GM19351 (cell line): ENCODE measurements at regions not wholly inside any gene's neighbourhood (a gene's known extent, or its start where the extent isn't known, plus 50 kb on each side); places are given as distances from the start of the nearest gene placed in this dataset.
"Not testable (repeated sequence)": the region's sequence is repeated elsewhere in the genome, so short reads cannot be mapped to it uniquely, and the experiment has no call there.

ENCODE experiments used
- ATAC-seq: cut with Tn5 transposase; IDR thresholded peaks from one replicate; pipeline ENCODE4 v1.9.1; 2021; ENCODE audit warnings: mild to moderate bottlenecking, moderate library complexity; ENCODE audit not compliant: unreplicated experiment

- ATAC-seq = peak; percentile 54
These were observed 81.4 kb upstream of the ACSL1 start for GRCh38 chr4:184907216-184907615.

DNA sequence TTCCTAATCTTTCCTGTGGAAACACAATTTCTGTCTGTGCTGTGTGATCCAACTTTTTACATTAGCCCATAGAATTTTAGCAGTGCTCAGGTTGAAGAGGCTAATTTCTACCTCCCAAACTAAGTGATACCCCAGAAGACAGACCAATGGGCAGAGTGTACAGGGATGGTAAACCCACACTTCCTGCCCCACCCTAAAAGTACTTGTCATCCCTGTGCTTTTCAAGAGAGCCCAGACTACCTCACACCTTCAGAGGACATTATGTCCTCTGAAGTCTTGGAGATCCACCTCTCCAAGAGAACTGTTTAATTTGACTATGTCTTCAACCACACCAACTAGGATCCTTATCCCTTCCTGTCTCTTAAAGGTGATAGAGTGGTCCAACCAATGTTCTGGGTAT, 82.0 kb upstream of the ACSL1 start:
- no peak for ATAC-seq

DNA sequence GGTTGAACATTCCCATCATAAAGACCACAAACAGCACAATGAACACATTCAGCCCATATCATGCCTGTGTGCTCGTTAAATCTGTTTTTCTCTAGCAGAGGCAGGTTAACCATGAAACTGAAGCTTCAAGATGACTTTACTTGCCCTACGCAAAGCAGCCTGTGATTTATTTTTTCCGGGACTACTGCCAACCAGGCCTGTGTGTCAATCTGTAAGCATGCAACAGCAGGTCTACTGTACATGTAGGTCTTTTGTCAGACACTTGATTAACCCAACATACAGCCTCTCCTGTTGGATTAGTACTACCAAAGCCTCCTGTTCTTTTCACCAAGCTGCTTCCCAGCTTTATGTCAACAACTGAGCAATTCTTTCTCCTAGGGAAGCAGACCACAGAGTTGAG, 85.5 kb upstream of the ACSL1 start:
- no peak for ATAC-seq

GRCh38 chr4:184913356-184914143, 87.8 kb upstream of the ACSL1 start:
- ATAC-seq = no peak

GRCh38 chr4:184918799-184919198, 93.0 kb upstream of the ACSL1 start:
- not testable (repeated sequence) for ATAC-seq

DNA sequence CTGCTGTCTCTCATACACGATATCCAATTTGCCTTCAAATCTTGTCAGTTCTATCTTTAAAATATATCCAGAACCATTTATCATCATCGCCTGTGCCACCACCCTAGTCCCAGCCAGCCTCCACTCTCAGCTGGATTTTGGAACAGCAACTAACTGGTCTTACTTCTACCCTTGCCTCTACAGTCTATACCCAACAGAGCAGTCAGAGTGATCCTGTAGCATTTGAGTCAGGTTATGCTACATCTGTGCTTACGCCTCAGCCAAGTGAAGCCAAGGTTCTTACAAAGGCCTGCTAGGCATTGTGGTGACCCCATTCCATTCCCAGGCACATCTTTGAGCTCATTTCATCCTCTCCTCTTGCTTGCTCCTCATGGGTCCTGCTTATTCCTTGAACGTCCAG, 95.7 kb upstream of the ACSL1 start:
- no peak for ATAC-seq

GRCh38 chr4:184922301-184922700, 96.0 kb upstream of the HELT start:
- ATAC-seq = no peak

- no peak for ATAC-seq
These were observed 93.8 kb upstream of the HELT start for GRCh38 chr4:184924516-184924915.

DNA sequence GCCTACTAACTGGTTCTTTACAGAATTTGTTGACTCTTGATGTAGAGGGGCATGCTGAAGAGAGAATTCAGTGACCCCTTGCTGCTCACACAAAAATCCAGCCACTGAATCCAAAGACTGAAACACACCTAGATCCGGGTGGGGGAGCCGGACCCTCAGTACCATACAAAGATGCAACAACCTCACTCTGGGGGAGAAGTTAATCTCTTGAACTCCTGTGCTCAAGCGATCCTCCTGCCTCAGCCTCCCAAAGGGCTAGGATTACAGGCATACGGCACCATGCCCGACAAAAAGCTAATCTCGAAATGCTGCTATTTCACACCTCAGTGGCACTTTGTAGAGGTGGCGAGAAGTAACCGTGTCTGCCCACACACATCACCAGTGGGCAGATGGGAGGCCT, 88.8 kb upstream of the HELT start:
- ATAC-seq = no peak

- no peak for ATAC-seq
These were observed 88.3 kb upstream of the HELT start for GRCh38 chr4:184930026-184930425.

DNA sequence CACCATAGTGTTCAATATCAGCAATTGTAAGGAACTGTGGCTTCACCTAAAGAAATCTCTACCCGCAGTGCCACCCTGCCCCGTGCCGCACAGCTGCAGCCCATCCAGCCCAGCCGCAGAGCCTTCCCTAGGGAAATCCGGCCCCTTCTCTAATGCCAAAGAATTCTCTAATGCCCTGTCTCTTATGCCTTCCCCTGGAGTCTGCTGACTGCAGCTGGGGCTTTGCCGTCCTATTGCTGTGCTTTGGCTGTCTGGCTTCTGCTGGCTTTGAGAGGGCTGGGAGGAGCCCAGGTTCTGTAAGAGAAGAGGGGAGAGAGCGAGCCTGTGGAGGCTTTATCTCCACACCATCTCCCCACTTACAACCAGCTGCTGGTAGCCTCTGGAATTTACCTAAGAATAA, 85.9 kb upstream of the HELT start:
- ATAC-seq = no peak

GRCh38 chr4:184933311-184933710, 85.0 kb upstream of the HELT start:
- ATAC-seq = no peak

- no peak for ATAC-seq
These were observed 84.1 kb upstream of the HELT start for GRCh38 chr4:184934184-184934583.

GRCh38 chr4:184934961-184935360, 83.3 kb upstream of the HELT start:
- ATAC-seq = no peak

DNA sequence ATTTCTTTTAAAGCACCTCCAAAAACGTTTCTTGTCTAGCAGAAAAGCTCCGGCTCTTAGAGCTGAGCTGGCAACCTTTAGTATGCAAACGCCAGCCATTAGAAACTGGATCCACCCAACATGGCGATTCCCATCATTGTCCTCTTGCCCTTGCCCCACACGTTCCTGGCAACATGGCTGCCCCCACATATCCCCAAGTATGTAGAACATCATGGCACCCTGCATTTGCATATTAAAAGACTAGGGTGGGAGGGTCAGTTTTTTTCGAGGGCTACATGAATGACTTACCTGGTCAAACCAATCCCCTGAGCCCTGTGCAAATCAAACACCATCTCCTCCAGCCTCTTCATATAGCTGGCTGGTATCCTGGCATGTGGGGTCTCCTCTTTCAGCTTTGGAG, 82.2 kb upstream of the HELT start:
- ATAC-seq = no peak

- no peak for ATAC-seq
These were observed 81.1 kb upstream of the HELT start for GRCh38 chr4:184937030-184937710.

- ATAC-seq = no peak
These were observed 80.5 kb upstream of the HELT start for GRCh38 chr4:184937745-184938144.

DNA sequence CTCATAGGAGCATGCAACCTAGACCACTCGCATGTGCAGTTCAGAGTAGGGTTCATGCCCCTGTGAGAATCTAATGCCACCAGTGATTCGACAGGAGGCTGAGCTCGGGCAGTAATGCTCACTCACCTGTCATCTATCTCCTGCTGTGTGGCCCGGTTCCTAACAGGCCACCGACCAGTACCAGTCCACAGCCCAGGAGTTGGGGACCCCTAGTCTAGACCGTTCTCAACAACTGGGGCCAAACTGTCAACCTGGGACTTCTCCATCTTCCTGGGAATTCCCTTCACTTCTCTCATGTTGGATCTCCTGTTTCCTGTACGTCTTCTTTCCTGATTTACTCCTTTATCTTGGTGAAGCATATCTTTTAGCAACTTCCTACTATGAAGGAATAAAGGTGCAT, 79.4 kb upstream of the HELT start:
- ATAC-seq = no peak

DNA sequence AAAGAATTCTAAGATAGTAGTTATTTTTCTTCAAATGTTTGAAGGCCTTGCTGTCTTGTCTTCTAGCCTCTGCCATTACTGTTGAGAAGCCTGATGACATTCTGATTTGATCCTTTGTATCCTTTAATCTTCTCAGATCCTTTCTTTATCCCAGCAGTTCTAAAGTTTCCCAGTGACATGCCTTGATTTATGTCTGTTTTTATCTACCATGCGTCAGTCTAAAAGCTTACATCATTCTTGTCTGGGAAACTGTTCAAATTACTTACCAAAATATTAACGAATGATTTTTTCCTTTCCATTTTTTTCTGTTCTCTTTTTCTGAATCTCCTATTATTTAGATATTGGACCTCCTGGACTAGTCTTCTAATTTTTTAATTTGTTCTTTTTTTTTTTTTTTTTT, 78.3 kb upstream of the HELT start:
- ATAC-seq = no peak

- ATAC-seq = no peak
These were observed 77.8 kb upstream of the HELT start for GRCh38 chr4:184940500-184940899.

- ATAC-seq = no peak
These were observed 76.4 kb upstream of the HELT start for GRCh38 chr4:184941671-184942418.
